Nephron progenitor cell (in vitro differentiated cells): ENCODE measurements at regions not wholly inside any gene's neighbourhood (a gene's known extent, or its start where the extent isn't known, plus 50 kb on each side); places are given as distances from the start of the nearest gene placed in this dataset.

Experiments used
- DNase-seq: peaks from one replicate; pipeline ENCODE4 v3.0.0; 2021
- H3K27ac Mint-ChIP-seq: 2 replicates; pipeline ENCODE4 v1.8.0; 2021; ENCODE audit warnings: mild to moderate bottlenecking, moderate library complexity, mixed read lengths
- H3K27me3 Mint-ChIP-seq: 2 replicates; pipeline ENCODE4 v1.8.0; 2021; ENCODE audit warnings: mild to moderate bottlenecking, low read depth, mixed read lengths; ENCODE audit not compliant: poor library complexity
- H3K36me3 Mint-ChIP-seq: 2 replicates; pipeline ENCODE4 v1.8.0; 2021; ENCODE audit warnings: low read depth, mixed read lengths
- H3K4me1 Mint-ChIP-seq: 2 replicates; pipeline ENCODE4 v1.8.0; 2021; ENCODE audit warnings: mixed read lengths
- H3K4me3 Mint-ChIP-seq: 2 replicates; pipeline ENCODE4 v1.8.0; 2021; ENCODE audit warnings: mild to moderate bottlenecking, moderate library complexity, mixed read lengths
- H3K9me3 Mint-ChIP-seq: 2 replicates; pipeline ENCODE4 v1.8.0; 2021; ENCODE audit warnings: mild to moderate bottlenecking, moderate library complexity, mixed read lengths
- TF ChIP-seq, protein P1 (sequence below): fragments of 200-600 bp; sonication (generic); IDR thresholded peaks from 2 replicates; pipeline ENCODE4 v1.5.0; 2021; ENCODE audit warnings: antibody characterized with exemption

DNA sequence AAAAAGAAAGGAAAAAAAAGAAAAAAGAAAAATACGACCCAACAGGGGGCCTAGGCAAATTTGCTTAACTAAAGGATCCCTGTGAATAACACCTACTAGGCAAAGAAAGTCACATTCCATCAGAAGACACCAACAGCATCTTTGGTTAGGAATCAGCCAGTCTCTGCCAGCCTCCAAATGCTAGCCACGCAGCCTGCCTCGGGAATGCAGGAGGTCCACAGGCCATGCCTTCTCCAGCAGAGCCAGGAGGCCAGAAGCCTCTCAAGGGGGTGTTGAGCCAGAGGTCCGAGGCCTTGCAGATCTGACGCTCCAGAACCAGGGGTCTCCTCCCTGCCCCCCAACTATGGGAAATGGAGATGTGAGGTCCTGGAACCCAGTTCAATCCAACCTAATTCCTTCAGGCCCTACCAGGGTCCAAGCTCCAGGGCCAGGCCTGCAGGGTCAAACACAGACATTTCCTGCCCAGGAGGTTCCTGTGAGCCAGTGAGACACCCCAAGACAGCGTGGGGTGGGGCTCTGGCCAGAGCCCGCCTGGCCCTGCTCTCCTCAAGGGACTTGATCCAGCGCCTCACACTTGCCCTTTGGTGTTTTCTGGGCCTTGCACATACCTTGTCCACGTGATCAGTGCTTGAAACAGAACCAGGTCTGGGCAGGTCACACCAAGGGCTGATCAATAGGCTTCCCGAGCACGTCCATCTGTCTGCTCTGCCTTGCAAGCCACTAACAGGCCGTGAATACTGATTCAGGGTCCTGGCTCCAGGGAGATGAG lies 289.6 kb upstream of the ID2 start:
- DNase-seq, result no peak
- Mint-ChIP-seq H3K27ac (no peak overlapping the region), H3K36me3 (no peaks in the 10 kb centered on the region), H3K4me1 (peaks cover 13% of the 10 kb centered on the region), H3K27me3 (peaks cover 9% of the 10 kb centered on the region), H3K9me3 (no peaks in the 10 kb centered on the region), H3K4me3 (no peak overlapping the region)
- TF ChIP-seq, protein P1, sequence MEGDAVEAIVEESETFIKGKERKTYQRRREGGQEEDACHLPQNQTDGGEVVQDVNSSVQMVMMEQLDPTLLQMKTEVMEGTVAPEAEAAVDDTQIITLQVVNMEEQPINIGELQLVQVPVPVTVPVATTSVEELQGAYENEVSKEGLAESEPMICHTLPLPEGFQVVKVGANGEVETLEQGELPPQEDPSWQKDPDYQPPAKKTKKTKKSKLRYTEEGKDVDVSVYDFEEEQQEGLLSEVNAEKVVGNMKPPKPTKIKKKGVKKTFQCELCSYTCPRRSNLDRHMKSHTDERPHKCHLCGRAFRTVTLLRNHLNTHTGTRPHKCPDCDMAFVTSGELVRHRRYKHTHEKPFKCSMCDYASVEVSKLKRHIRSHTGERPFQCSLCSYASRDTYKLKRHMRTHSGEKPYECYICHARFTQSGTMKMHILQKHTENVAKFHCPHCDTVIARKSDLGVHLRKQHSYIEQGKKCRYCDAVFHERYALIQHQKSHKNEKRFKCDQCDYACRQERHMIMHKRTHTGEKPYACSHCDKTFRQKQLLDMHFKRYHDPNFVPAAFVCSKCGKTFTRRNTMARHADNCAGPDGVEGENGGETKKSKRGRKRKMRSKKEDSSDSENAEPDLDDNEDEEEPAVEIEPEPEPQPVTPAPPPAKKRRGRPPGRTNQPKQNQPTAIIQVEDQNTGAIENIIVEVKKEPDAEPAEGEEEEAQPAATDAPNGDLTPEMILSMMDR, result no peak

DNA sequence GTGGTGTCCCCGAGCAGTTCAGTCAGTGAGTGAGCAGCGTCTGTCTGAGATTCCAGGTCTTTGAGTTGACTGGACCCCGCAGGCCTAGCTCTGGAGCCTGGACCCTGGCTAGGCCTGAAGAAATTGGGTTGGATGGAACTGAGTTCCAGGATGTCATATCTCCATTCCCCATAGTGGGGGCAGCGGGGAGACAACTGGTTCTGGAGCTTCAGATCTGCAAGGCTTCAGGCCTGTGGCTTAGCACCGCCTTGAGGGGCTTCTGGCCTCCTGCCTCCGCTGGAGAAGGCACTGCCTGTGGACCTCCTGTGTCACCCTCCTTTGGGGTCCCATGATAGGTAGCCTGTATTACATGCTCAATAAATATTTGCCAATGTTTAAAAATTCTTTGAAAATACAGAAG lies 288.4 kb upstream of the ID2 start:
- H3K27me3 Mint-ChIP-seq, result peaks cover 9% of the 10 kb centered on the region
- TF ChIP-seq, protein P1, result no peak
- H3K4me1 Mint-ChIP-seq, result peaks cover 13% of the 10 kb centered on the region
- H3K36me3 Mint-ChIP-seq, result no peaks in the 10 kb centered on the region
- no peak for DNase-seq
- no peaks in the 10 kb centered on the region for H3K9me3 Mint-ChIP-seq
- H3K27ac Mint-ChIP-seq, result no peak overlapping the region
- H3K4me3 Mint-ChIP-seq, result no peak overlapping the region

DNA sequence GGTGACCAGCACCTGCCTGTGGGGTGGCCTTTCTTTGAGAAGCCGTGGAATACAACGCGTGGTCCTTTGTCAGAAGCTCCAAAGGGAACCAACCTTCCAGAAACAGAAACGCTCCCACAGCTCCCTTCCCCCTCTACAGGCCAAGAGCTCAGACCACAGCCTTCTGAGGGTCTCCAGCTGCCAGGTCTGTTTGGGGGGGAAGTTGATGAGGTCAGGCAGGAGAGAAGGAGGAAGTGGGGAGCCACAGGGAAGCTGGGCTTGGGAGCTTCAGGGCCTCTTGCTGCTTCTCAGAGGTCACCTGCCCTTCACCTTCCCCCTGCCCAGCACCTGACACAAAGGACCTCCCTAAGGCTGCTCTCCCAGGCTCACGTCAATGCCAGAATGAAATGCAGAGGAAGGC lies 287.7 kb upstream of the ID2 start:
- H3K9me3 Mint-ChIP-seq, result no peaks in the 10 kb centered on the region
- TF ChIP-seq, protein P1, result no peak
- no peak overlapping the region for H3K27ac Mint-ChIP-seq
- peaks cover 9% of the 10 kb centered on the region for H3K27me3 Mint-ChIP-seq
- no peak for DNase-seq
- peaks cover 10% of the 10 kb centered on the region for H3K4me1 Mint-ChIP-seq
- H3K36me3 Mint-ChIP-seq, result no peaks in the 10 kb centered on the region
- H3K4me3 Mint-ChIP-seq, result no peak overlapping the region

DNA sequence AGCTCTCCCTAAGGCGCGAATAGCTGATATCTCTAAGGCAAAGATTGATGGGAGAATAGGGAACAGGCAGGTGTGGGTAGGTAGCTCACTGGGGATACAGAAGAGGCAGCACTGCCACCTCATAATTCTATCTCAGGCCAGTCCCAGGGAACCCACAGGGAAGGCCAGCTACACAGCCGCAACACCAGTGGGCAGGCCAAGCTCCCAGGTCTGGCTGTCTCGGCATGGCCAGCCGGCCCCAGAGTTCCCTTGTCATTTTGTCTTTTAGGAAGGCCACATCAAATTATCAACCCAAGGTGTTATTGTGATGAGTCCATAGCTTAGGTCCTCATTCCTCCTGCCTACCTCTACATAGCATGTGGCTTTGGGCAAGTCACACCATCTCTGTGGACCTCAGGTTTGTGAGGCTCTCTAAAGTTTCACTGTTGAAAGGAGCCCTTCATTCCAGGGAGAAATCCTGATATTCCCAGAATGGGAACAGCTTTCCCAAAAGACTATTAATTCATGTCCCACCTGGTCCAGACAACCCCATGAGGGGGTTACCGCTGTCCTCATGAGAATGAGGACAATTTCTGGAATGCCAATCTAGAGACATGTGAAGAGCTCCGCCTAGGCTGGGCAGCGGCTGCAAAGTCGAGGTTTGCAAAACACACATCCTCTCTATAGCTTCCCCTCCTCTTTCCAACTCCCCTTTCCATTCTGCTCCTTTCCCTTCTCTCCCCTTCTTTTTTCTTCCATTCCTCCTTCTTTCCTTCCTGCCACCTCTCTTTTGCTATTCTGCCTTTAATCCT lies 287.1 kb upstream of the ID2 start:
- Mint-ChIP-seq H3K9me3 (no peaks in the 10 kb centered on the region), H3K36me3 (no peaks in the 10 kb centered on the region), H3K4me3 (no peak overlapping the region), H3K27ac (no peak overlapping the region), H3K27me3 (peaks cover 9% of the 10 kb centered on the region), H3K4me1 (peaks cover 4% of the 10 kb centered on the region)
- no peak for DNase-seq
- TF ChIP-seq, protein P1, result no peak

DNA sequence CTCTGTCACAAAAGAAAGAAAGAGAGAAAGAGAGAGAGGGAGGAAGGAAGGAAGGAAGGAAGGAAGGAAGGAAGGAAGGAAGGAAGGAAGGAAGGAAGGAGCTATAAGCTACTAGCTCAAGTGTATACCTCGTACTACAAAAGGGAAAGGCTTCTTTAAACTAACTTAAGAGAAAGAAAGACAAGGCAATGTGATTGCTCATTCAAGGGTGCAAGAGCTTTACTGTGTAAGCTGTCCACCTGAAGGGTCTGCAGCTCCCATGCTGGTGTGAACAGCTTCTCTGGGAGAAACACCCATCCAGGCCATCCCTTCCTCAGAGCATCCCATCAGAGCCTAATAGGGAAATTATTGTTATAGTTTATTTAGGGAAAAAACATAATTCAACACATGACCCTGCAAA lies 286.1 kb upstream of the ID2 start:
- TF ChIP-seq, protein P1, result no peak
- peaks cover 9% of the 10 kb centered on the region for H3K27me3 Mint-ChIP-seq
- no peaks in the 10 kb centered on the region for H3K36me3 Mint-ChIP-seq
- no peak overlapping the region for H3K4me3 Mint-ChIP-seq
- no peaks in the 10 kb centered on the region for H3K4me1 Mint-ChIP-seq
- H3K9me3 Mint-ChIP-seq, result no peaks in the 10 kb centered on the region
- DNase-seq, result no peak
- H3K27ac Mint-ChIP-seq, result no peak overlapping the region
